Liver (tissue), 7 donors: ENCODE measurements at regions not wholly inside any gene's neighbourhood (a gene's known extent, or its start where the extent isn't known, plus 50 kb on each side); places are given as distances from the start of the nearest gene placed in this dataset.

Source experiments
- DNase-seq: peaks from one replicate; pipeline ENCODE4 v3.0.0-alpha.2; 2017; ENCODE audit warnings: low spot score
- H3K27ac ChIP-seq, 2 donors: one replicate each; pipeline ENCODE4 v1.7.0; 2013; ENCODE audit warnings: inconsistent platforms in 2 of 2, low read length in 2 of 2, control low read depth in 1 of 2, low read depth in 1 of 2, mild to moderate bottlenecking in 1 of 2
- H3K27me3 ChIP-seq, 4 donors: one replicate each; pipeline versions ENCODE4 v1.6.1 to v1.7.0; 2013; ENCODE audit warnings: low read length in 3 of 4, inconsistent platforms in 1 of 4, mild to moderate bottlenecking in 1 of 4, moderate library complexity in 1 of 4; ENCODE audit not compliant: control insufficient read depth in 4 of 4, insufficient read depth in 4 of 4
- H3K36me3 ChIP-seq, 4 donors: one replicate each; pipeline versions ENCODE4 v1.6.1 to v1.7.0; 2013; ENCODE audit warnings: low read length in 3 of 4, mild to moderate bottlenecking in 3 of 4, low read depth in 1 of 4, moderate library complexity in 1 of 4; ENCODE audit not compliant: control insufficient read depth in 4 of 4, insufficient read depth in 3 of 4
- H3K4me1 ChIP-seq, 4 donors: one replicate each; pipeline versions ENCODE4 v1.6.1 to v1.7.0; 2013; ENCODE audit warnings: low read length in 3 of 4, mild to moderate bottlenecking in 3 of 4, moderate library complexity in 1 of 4; ENCODE audit not compliant: control insufficient read depth in 4 of 4, insufficient read depth in 4 of 4
- H3K4me3 ChIP-seq, 3 donors: one replicate each; pipeline versions ENCODE4 v1.6.1 to v1.7.0; 2013; ENCODE audit warnings: low read length in 3 of 3, control low read depth in 1 of 3, low read depth in 1 of 3, mild to moderate bottlenecking in 1 of 3
- H3K9ac ChIP-seq, 2 donors: one replicate each; pipeline ENCODE4 v1.7.0; 2013; ENCODE audit warnings: low read length in 2 of 2, mild to moderate bottlenecking in 2 of 2, moderate library complexity in 2 of 2, control low read depth in 1 of 2, low read depth in 1 of 2
- H3K9me3 ChIP-seq, 4 donors: one replicate each; pipeline versions ENCODE4 v1.6.1 to v1.7.0; 2013; ENCODE audit warnings: low read length in 3 of 4; ENCODE audit not compliant: control insufficient read depth in 4 of 4
- EGR1 ChIP-seq, 2 donors: IDR thresholded peaks; 2 replicates each; pipeline ENCODE4 v1.6.1; 2016 to 2018; ENCODE audit warnings: antibody characterized with exemption in 2 of 2, low read depth in 2 of 2
- FOXA1 ChIP-seq: IDR thresholded peaks from 2 replicates; pipeline ENCODE4 v1.6.1; 2016; ENCODE audit warnings: antibody characterized with exemption
- FOXA2 ChIP-seq: IDR thresholded peaks from 2 replicates; pipeline ENCODE4 v1.6.1; 2016; ENCODE audit warnings: antibody characterized with exemption
- GABPA ChIP-seq, 2 donors: IDR thresholded peaks in 1 of 2; conservative IDR thresholded peaks in 1 of 2; 2 replicates each; pipeline ENCODE4 v1.6.1; 2016; ENCODE audit warnings: antibody characterized with exemption in 2 of 2, mild to moderate bottlenecking in 1 of 2, moderate library complexity in 1 of 2
- HNF4A ChIP-seq, 2 donors: conservative IDR thresholded peaks; 2 replicates each; pipeline ENCODE4 v1.6.1; 2016; ENCODE audit warnings: antibody characterized with exemption in 2 of 2, mild to moderate bottlenecking in 2 of 2
- HNF4G ChIP-seq: IDR thresholded peaks from 2 replicates; pipeline ENCODE4 v1.6.1; 2016; ENCODE audit warnings: antibody characterized with exemption
- NR2F2 ChIP-seq: IDR thresholded peaks from 2 replicates; pipeline ENCODE4 v1.6.1; 2016; ENCODE audit warnings: antibody characterized with exemption
- RAD21 ChIP-seq, 2 donors: IDR thresholded peaks; 2 replicates each; pipeline ENCODE4 v1.6.1; 2016; ENCODE audit warnings: antibody characterized with exemption in 2 of 2, mild to moderate bottlenecking in 2 of 2
- RXRA ChIP-seq, 2 donors: IDR thresholded peaks; 2 replicates each; pipeline ENCODE4 v1.6.1; 2017 to 2018; ENCODE audit warnings: antibody characterized with exemption in 2 of 2, mild to moderate bottlenecking in 1 of 2
- SP1 ChIP-seq: IDR thresholded peaks from 2 replicates; pipeline ENCODE4 v1.6.1; 2018; ENCODE audit warnings: antibody characterized with exemption, mild to moderate bottlenecking
- TAF1 ChIP-seq: conservative IDR thresholded peaks from 2 replicates; pipeline ENCODE4 v1.6.1; 2016; ENCODE audit warnings: antibody characterized with exemption, mild to moderate bottlenecking
- YY1 ChIP-seq: IDR thresholded peaks from 2 replicates; pipeline ENCODE4 v1.6.1; 2016; ENCODE audit warnings: antibody characterized with exemption, mild to moderate bottlenecking
- whole genome bisulfite sequencing: extraction: QIAGEN DNeasy Blood & Tissue Kit; methylation state at CpG from one replicate; pipeline ENCODE4 v1.1.7; 2013; 5-methylcytosine and 5-hydroxymethylcytosine counted together
- TF ChIP-seq, protein P1 (sequence below): IDR thresholded peaks from 2 replicates; pipeline ENCODE4 v1.6.1; 2016; ENCODE audit warnings: antibody characterized with exemption
- TF ChIP-seq, protein P2 (sequence below): IDR thresholded peaks from 2 replicates; pipeline ENCODE4 v1.6.1; 2016; ENCODE audit warnings: antibody characterized with exemption
- TF ChIP-seq, protein P3 (sequence below): IDR thresholded peaks from 2 replicates; pipeline ENCODE4 v1.6.1; 2016; ENCODE audit warnings: antibody characterized with exemption, mild to moderate bottlenecking
- TF ChIP-seq, protein P4 (sequence below): IDR thresholded peaks from 2 replicates; pipeline ENCODE4 v1.6.1; 2016; ENCODE audit warnings: antibody characterized with exemption
- donor health status: healthy.
- donor health status: healthy.
- donor health status: healthy.
- donor health status: healthy.

DNA sequence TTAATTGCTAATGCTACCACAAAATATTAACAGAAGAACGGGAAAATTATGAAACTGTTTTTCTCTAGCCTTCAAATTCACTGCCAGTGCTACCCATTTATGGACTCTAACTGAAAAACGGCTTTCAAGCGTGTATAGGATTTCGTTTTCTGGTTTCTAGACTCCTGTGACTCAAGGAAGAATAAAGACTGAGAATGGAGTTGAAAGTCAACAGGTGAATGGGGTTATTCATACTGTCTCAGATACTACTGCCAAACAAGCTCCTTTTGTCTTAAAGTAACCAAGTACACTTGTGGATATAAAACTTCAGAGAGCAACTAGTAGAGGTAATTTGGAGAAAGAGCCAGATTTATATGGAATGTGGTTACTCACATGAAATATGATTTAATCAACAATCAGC is 251.1 kb upstream of the ITM2A start (continued):
- no peak for TF ChIP-seq GABPA (IDR thresholded peaks at IDR 0.05 in 1 of 2, conservative IDR thresholded peaks at IDR 0.05 in 1 of 2)
- no peak for TF ChIP-seq EGR1 (IDR thresholded peaks at IDR 0.05; ENCODE audit: low read depth in 2 of 2)

DNA sequence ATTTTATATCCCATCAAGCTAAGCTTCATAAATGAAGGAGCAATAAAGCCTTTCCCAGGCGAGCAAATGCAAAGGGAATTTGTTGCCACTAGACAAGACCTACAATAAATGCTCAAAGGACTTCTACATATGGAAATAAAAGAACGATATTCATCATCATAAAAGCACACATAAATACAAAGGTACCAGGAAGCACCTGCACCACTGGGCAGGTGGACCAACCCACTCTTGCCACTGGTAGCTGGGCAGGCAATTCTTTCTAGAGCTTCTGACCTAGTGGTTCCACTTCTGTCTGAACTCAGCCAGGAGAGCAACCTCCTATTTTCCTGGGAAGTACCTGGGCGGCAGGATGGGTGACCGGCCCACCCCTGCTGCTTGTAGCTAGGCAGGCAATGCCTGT is 237.2 kb upstream of the ITM2A start:
- Histone ChIP-seq H3K9me3 (no peaks in the 10 kb centered on the region), H3K4me1 (no peaks in the 10 kb centered on the region), H3K27me3 (no peaks in the 10 kb centered on the region), H3K9ac (no peak overlapping the region), H3K27ac (no peak overlapping the region), H3K4me3 (no peak overlapping the region), H3K36me3 (no peaks in the 10 kb centered on the region)
- 68% methylated on average over 4 of the region's 4 CpGs for WGBS
- TF ChIP-seq, protein P1, sequence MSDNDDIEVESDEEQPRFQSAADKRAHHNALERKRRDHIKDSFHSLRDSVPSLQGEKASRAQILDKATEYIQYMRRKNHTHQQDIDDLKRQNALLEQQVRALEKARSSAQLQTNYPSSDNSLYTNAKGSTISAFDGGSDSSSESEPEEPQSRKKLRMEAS = no peak
- TF ChIP-seq YY1 = no peak
- TF ChIP-seq, protein P2, sequence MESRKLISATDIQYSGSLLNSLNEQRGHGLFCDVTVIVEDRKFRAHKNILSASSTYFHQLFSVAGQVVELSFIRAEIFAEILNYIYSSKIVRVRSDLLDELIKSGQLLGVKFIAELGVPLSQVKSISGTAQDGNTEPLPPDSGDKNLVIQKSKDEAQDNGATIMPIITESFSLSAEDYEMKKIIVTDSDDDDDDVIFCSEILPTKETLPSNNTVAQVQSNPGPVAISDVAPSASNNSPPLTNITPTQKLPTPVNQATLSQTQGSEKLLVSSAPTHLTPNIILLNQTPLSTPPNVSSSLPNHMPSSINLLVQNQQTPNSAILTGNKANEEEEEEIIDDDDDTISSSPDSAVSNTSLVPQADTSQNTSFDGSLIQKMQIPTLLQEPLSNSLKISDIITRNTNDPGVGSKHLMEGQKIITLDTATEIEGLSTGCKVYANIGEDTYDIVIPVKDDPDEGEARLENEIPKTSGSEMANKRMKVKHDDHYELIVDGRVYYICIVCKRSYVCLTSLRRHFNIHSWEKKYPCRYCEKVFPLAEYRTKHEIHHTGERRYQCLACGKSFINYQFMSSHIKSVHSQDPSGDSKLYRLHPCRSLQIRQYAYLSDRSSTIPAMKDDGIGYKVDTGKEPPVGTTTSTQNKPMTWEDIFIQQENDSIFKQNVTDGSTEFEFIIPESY = no peak
- no peak for TF ChIP-seq HNF4A (conservative IDR thresholded peaks at IDR 0.05)
- no peak for TF ChIP-seq EGR1 (IDR thresholded peaks at IDR 0.05; ENCODE audit: low read depth in 2 of 2)
- no peak for TF ChIP-seq RXRA (IDR thresholded peaks at IDR 0.05)
- no peak for TF ChIP-seq RAD21 (IDR thresholded peaks at IDR 0.05)
- no peak for TF ChIP-seq NR2F2
- TF ChIP-seq, protein P3, sequence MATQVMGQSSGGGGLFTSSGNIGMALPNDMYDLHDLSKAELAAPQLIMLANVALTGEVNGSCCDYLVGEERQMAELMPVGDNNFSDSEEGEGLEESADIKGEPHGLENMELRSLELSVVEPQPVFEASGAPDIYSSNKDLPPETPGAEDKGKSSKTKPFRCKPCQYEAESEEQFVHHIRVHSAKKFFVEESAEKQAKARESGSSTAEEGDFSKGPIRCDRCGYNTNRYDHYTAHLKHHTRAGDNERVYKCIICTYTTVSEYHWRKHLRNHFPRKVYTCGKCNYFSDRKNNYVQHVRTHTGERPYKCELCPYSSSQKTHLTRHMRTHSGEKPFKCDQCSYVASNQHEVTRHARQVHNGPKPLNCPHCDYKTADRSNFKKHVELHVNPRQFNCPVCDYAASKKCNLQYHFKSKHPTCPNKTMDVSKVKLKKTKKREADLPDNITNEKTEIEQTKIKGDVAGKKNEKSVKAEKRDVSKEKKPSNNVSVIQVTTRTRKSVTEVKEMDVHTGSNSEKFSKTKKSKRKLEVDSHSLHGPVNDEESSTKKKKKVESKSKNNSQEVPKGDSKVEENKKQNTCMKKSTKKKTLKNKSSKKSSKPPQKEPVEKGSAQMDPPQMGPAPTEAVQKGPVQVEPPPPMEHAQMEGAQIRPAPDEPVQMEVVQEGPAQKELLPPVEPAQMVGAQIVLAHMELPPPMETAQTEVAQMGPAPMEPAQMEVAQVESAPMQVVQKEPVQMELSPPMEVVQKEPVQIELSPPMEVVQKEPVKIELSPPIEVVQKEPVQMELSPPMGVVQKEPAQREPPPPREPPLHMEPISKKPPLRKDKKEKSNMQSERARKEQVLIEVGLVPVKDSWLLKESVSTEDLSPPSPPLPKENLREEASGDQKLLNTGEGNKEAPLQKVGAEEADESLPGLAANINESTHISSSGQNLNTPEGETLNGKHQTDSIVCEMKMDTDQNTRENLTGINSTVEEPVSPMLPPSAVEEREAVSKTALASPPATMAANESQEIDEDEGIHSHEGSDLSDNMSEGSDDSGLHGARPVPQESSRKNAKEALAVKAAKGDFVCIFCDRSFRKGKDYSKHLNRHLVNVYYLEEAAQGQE = no peak
- TF ChIP-seq SP1 = no peak
- TF ChIP-seq FOXA2 = no peak
- no peak for TF ChIP-seq FOXA1
- no peak for DNase-seq

DNA sequence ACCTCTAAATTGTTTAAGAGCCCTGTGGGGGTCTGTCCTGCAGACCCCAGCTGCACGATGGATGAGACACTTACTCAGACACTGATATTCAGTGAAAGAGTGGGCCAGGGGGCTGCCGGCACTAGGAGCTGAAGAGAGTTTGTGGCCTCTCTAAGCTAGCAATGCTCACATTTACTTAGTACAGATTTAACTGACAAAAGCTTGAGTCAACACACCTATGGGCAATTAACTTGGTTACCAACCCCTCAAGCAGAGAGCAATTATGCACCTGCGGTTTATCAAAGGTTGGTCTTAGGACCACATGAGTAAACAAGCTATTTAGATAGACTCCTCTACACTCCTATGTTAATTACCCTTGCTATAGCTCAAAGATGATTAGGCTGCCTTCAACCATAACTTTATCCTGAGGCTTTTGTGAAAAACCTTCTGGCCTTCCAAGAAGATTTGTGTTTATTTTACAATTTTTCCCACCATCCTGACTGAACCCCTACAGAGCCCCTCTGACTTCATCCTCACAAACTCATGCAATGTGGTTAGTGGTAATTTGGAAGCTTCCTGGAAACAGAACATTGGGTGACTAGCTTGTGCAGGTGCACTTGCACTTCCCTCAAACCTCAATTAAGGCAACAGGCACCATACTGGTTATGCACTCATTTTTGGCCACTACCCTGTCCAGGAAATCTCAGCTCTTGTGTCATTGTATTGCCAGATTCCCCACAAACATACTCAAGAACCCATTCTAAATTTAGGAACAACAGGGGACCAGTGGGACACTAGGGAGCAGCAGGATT is 234.4 kb upstream of the ITM2A start:
- no peaks in the 10 kb centered on the region for H3K9me3 ChIP-seq
- no peaks in the 10 kb centered on the region for H3K36me3 ChIP-seq
- 6% methylated on average over 3 of the region's 3 CpGs for WGBS
- DNase-seq = no peak
- H3K27ac ChIP-seq = no peak overlapping the region
- no peak overlapping the region for H3K9ac ChIP-seq
- H3K4me1 ChIP-seq = no peaks in the 10 kb centered on the region
- H3K4me3 ChIP-seq = no peak overlapping the region
- no peaks in the 10 kb centered on the region for H3K27me3 ChIP-seq
- TF ChIP-seq, protein P4, sequence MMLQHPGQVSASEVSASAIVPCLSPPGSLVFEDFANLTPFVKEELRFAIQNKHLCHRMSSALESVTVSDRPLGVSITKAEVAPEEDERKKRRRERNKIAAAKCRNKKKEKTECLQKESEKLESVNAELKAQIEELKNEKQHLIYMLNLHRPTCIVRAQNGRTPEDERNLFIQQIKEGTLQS = no peak
- TF ChIP-seq YY1 = no peak
- TF ChIP-seq RXRA (IDR thresholded peaks at IDR 0.05) = no peak
- TF ChIP-seq, protein P3 = no peak
- TF ChIP-seq FOXA2 = no peak
- TF ChIP-seq, protein P1 = no peak
- no peak for TF ChIP-seq FOXA1
- TF ChIP-seq NR2F2 = no peak
- no peak for TF ChIP-seq TAF1
- TF ChIP-seq EGR1 (IDR thresholded peaks at IDR 0.05; ENCODE audit: low read depth in 2 of 2) = no peak
- no peak for TF ChIP-seq HNF4G
- no peak for TF ChIP-seq RAD21 (IDR thresholded peaks at IDR 0.05)
- TF ChIP-seq, protein P2 = no peak
- no peak for TF ChIP-seq SP1
- TF ChIP-seq GABPA (IDR thresholded peaks at IDR 0.05 in 1 of 2, conservative IDR thresholded peaks at IDR 0.05 in 1 of 2) = no peak
- no peak for TF ChIP-seq HNF4A (conservative IDR thresholded peaks at IDR 0.05)
